ENCODE measurements at regions not wholly inside any gene's neighbourhood (a gene's known extent, or its start where the extent isn't known, plus 50 kb on each side); places are given as distances from the start of the nearest gene placed in this dataset.
"Not testable (repeated sequence)": the region's sequence is repeated elsewhere in the genome, so short reads cannot be mapped to it uniquely, and the experiment has no call there.

DNA sequence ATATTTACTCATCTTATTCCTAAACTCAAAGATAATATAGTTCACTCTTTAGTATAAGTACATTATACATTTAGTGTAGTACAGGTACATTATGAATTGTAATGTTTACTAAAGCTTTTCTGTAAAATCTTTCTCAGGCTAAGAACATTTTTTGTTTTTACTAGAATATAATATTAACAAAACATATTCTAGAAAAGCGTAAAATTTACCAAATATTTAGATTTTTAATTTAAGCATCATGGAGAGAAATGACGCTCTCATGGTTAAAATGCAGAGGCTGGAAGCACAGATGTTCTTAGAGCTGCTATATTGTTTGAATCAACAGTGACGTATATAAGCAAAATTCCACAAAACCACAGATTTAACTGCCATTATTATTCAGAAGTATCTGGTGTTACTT is 54.7 kb upstream of the NBPF15 start:
- in situ Hi-C loops (cut with HindIII; ENCODE audit: low sequenced_read_pairs); H3K4me3 ChIP-seq (ENCODE audit: low read depth, low read length); DNase-seq (ENCODE audit: low read depth): not testable (repeated sequence)

DNA sequence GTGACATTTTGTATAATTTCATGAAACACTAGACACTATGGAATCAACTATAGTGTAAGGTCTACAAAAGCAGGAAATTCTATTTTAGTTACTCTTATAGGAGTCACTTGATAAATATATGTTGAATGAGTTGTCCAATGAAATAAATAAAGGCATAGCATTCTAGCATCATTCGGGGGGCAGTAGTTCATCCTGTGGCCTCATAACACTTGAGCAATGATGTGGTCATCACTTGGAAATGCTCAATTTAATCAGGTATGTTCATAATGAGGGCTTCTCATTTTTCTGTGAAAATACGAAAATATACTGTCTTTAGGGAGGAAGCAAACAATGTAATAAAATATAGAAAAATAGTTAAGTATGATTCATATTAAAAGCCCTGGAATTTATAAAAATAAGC is 55.4 kb upstream of the NBPF15 start:
- DNase-seq (ENCODE audit: low read depth); in situ Hi-C loops (cut with HindIII; ENCODE audit: low sequenced_read_pairs); H3K4me3 ChIP-seq (ENCODE audit: low read depth, low read length): not testable (repeated sequence)

DNA sequence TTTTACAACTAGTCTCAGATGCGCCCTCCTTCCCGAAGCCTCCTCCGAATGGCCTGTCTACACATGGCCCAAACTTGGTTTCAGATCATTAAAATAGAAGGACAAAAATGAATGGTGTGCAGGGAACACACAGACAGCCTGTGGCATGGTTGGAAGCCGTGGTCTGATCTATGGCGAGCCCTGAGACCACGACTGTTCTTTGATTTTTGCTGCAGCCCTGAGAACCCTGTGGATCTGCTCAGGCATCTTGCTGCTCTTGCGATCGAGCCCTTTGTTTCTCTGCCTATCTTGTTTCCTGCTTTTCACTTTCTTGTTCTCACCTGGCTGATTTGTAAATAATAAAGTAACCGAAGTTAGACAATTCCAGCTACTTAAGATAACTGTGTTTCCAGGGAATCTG is 57.0 kb upstream of the NBPF15 start:
- in situ Hi-C loops (cut with HindIII; ENCODE audit: low sequenced_read_pairs); DNase-seq (ENCODE audit: low read depth); H3K4me3 ChIP-seq (ENCODE audit: low read depth, low read length): not testable (repeated sequence)

DNA sequence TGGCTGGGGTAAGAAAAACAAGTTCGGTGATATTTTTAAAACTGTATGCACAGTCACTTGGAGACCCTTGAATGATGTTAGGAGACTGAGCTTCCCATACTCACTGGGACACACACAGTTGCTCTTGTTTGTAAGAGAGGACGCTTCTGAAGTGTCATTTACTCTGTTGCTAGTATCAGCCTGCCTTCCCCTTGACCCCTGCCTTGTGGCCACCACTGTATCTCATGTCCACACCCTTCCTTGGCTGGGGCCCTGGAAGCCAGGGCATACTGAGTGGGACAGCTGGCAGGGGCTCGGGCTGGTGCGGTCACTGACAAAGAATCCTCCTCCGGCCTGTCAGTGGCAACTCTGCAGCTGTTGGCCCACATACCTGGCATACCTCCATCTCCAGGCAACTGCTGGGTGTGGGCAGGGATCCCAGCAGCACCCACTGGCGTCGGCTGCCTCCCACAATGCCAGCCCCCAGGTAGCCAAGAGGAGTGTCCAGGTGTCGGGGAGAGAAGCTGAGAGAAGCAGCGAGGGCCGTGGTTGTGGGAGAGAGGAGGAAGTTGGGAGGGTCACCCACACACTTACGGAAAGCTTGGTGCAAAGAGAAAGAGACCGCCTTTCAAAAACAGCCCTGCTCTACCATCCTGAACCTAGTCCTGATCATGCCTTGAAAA is 58.2 kb upstream of the NBPF15 start:
- H3K4me3 ChIP-seq (ENCODE audit: low read depth, low read length); DNase-seq (ENCODE audit: low read depth); in situ Hi-C loops (cut with HindIII; ENCODE audit: low sequenced_read_pairs): not testable (repeated sequence)

DNA sequence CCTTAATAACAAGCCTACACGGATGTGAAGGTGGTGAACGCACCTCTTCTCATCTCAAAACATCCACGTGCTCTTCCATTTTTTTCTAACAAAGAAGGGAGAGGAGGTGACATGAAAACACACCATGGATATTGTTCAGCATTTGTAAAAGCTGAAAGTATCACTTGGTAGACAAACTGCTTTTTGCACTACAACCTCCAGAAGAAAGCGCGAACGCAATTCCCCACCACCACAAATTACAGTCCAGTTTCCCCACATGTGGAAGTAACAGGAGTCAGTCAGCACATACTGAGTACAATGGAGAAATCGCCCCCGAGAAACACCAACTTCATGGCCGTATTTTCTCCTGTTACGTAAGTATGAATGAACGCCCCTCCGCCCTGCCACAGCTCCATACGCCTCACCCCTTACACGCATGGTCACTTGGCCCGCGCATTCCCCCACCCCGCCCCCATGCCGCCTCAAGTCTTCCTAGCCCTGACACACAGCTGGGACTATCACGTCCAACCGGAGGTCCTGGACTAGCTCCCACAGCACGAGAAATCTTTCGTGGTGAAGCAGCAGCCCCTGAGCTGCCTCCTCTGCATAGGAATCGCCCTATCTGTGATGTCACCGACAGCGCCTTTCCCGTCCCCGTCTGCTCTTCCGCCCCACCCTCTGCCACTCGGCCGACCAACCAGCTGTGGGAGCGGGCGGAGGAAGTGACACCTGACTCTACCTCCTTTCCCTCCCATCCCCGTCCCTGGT is 62.4 kb upstream of the NBPF15 start:
- DNase-seq (ENCODE audit: low read depth) = peak; percentile 15
- peak overlapping the region; percentile 34 for H3K4me3 ChIP-seq (ENCODE audit: low read depth, low read length)
- in situ Hi-C loops (cut with HindIII; ENCODE audit: low sequenced_read_pairs) = not testable (repeated sequence)

DNA sequence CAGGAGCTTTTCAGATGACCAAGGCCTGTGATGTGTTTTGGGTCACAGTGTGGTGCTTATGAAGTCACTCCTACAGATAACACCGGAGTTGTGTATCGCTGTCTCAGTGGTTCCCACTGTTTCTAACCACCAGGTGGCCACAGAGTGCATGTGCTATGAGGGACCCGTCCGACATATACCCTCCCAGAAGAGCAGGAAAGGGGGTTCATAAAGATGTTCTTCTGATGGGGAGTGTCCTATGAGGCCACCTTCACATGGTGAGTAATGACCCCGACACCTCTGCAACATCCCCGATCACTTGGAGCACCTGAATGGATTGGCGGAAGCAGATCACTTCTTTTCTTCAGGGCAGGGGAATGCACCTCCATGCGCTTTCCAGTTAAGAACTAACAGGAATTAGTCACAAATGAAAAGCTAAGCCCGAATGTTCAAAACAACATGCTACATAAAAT is 60.5 kb upstream of the PPIAL4F start:
- H3K4me3 ChIP-seq (ENCODE audit: low read depth, low read length); in situ Hi-C loops (cut with HindIII; ENCODE audit: low sequenced_read_pairs); DNase-seq (ENCODE audit: low read depth): not testable (repeated sequence)
- TF ChIP-seq, protein P1, sequence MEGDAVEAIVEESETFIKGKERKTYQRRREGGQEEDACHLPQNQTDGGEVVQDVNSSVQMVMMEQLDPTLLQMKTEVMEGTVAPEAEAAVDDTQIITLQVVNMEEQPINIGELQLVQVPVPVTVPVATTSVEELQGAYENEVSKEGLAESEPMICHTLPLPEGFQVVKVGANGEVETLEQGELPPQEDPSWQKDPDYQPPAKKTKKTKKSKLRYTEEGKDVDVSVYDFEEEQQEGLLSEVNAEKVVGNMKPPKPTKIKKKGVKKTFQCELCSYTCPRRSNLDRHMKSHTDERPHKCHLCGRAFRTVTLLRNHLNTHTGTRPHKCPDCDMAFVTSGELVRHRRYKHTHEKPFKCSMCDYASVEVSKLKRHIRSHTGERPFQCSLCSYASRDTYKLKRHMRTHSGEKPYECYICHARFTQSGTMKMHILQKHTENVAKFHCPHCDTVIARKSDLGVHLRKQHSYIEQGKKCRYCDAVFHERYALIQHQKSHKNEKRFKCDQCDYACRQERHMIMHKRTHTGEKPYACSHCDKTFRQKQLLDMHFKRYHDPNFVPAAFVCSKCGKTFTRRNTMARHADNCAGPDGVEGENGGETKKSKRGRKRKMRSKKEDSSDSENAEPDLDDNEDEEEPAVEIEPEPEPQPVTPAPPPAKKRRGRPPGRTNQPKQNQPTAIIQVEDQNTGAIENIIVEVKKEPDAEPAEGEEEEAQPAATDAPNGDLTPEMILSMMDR (IDR thresholded peaks at IDR 0.05; ENCODE audit: low read depth, low read length, missing control alignments) = peak; percentile 31

DNA sequence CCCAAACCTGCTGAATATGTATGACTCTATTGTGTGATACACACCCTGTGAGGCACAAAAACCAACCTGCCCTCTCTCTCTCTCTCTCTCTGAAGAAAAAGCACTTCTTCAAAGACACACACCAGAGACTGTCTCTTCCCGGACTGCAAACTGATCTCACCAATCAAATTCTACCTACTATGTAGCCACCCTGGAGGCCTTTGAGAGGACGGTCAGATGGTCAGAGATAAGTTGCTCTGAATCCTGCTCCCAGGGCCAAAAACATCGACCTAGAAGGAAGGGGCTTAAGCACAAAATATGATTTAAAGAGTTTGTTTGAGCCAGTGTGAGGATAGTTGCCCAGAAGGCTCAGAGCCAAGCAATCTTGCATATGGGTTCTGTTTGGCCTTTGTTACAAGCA is 59.2 kb upstream of the PPIAL4F start:
- in situ Hi-C loops (cut with HindIII; ENCODE audit: low sequenced_read_pairs); H3K4me3 ChIP-seq (ENCODE audit: low read depth, low read length); DNase-seq (ENCODE audit: low read depth): not testable (repeated sequence)

DNA sequence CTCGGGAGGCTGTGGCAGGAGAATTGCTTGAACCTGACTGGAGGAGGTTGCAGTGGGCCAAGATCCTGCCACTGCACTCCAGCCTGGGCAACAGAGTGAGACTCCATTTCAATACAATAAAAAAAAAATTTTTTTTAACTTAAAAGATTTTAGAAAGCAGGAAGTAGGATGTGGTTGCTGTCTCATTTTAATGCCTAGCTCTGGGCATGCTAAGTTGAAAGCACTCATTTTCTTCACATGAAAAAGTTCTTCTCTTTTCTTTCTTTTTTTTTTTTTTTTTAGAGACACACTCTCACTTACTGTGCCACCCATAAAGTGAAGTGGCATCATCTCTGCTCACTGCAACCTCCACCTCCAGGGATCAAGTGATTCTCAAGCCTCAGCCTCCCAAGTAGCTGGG is 58.4 kb upstream of the PPIAL4F start:
- H3K4me3 ChIP-seq (ENCODE audit: low read depth, low read length); in situ Hi-C loops (cut with HindIII; ENCODE audit: low sequenced_read_pairs); DNase-seq (ENCODE audit: low read depth): not testable (repeated sequence)

DNA sequence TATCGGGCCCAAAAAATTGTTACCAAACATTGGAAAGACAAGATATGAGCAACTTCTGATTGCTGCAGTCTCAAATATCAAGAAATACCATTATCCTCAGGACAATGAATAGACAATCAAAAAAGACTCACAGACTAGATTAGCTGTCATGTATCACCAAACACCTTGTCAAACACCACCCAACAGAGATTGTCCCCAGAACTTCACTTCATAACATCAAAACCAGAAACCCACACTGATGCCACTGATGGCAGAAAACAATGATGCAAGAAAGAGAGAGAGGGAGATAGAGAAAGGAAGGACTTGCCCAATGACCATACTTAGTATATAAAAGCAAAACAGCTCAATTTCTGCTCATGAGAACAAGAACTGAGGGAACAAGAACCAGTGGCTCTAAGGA is 56.0 kb upstream of the PPIAL4F start:
- in situ Hi-C loops (cut with HindIII; ENCODE audit: low sequenced_read_pairs) = not testable (repeated sequence)

DNA sequence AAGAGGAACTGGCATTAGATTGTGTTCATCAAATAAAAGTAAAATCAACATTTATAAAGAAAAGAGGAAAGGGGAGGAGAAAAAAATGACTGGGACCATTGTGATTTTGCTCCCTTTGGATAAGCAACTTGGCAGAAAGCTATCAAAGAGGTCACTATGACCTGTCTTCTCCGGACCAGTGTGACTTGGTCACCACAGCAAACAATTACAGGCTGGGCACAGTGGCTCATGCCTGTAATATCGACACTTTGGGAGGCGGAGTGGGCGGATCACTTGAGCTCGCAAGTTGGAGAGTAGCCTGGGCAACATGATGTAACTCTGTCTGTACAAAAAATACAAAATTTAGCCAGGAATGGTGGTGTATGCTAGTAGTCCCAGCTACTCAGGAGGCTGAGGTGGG is 55.5 kb upstream of the PPIAL4F start:
- in situ Hi-C loops (cut with HindIII; ENCODE audit: low sequenced_read_pairs); DNase-seq (ENCODE audit: low read depth); H3K4me3 ChIP-seq (ENCODE audit: low read depth, low read length): not testable (repeated sequence)

More for the DNA sequence above, 56.0 kb upstream of the PPIAL4F start:
- not testable (repeated sequence) for DNase-seq (ENCODE audit: low read depth); H3K4me3 ChIP-seq (ENCODE audit: low read depth, low read length)

DNA sequence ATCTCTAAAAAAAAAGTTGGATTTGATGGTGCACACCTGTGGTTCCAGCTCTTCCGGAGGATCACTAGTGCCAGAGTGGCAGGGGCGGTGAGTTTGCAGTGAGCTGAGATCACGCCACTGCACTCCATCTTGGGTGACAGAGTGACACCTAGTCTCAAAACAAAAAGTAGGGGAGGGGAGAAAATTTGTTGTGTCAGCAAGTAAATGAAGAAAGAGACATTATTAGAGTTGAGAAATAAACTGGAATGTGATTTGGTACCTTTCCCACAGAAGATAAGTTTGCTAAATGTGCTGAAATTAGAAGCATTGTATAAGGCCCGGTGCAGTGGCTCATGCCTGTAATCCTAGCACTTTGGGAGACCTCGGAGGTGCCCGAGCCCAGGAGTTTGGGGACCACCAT is 54.0 kb upstream of the PPIAL4F start:
- H3K4me3 ChIP-seq (ENCODE audit: low read depth, low read length); in situ Hi-C loops (cut with HindIII; ENCODE audit: low sequenced_read_pairs); DNase-seq (ENCODE audit: low read depth): not testable (repeated sequence)

DNA sequence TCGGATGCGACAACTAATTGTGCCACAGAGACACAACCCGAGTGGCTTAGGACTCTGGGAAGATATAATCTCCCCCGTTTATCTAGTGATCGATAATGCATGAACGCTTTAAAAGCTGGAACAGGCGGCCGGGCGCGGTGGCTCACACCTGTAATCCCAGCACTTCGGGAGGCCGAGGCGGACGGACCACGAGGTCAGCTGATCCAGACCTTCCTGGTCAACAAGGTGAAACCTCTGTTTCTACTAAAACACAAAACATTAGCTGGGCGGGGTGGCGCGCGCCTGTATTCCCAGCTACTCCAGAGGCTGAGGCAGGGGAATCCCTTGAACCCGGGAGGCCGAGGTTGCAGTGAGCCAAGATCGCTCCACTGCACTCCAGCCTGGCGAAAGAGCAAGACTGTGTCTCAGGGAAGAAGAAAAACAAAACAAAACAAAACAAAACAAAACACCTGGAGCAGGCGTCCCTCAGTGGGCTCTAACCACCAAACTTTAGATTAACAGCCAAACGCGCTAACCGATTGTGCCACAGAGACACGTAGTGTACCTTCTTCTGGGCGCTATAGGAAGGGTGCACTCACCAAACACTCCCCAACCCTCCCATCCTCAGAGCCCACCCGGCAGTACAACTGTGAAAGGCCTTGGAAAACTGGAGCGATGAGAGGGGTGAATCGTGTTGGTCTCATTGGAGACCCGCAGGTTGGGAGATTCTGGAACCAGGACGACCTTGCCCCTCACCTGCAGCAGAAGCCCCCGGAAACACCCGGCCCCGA is 53.3 kb upstream of the PPIAL4F start:
- DNase-seq (ENCODE audit: low read depth); in situ Hi-C loops (cut with HindIII; ENCODE audit: low sequenced_read_pairs); H3K4me3 ChIP-seq (ENCODE audit: low read depth, low read length): not testable (repeated sequence)

Data from astrocyte of the cerebellum (primary cell).